Thymus (tissue), 11 donors: ENCODE measurements at regions not wholly inside any gene's neighbourhood (a gene's known extent, or its start where the extent isn't known, plus 50 kb on each side); places are given as distances from the start of the nearest gene placed in this dataset.
"Not testable (repeated sequence)": the region's sequence is repeated elsewhere in the genome, so short reads cannot be mapped to it uniquely, and the experiment has no call there.

ENCODE experiments used
- DNase-seq, 9 donors: peaks; one replicate each; pipeline ENCODE4 v3.0.0-alpha.2; 2013; ENCODE audit warnings: low spot score in 9 of 9, low read depth in 6 of 9, missing footprints in 1 of 9
- H3K27ac ChIP-seq, 2 donors: one replicate each; pipeline ENCODE4 v1.5.1; 2013; ENCODE audit warnings: control low read depth in 1 of 2, low read depth in 1 of 2, low read length in 1 of 2, mild to moderate bottlenecking in 1 of 2, moderate library complexity in 1 of 2
- H3K27me3 ChIP-seq, 2 donors: one replicate each; pipeline ENCODE4 v1.5.1; 2013; ENCODE audit warnings: low read length in 1 of 2; ENCODE audit not compliant: control insufficient read depth in 2 of 2, insufficient read depth in 1 of 2
- H3K36me3 ChIP-seq, 2 donors: one replicate each; pipeline ENCODE4 v1.5.1; 2013; ENCODE audit warnings: low read length in 1 of 2, mild to moderate bottlenecking in 1 of 2, moderate library complexity in 1 of 2; ENCODE audit not compliant: control insufficient read depth in 2 of 2, insufficient read depth in 2 of 2
- H3K4me1 ChIP-seq, 2 donors: one replicate each; pipeline ENCODE4 v1.5.1; 2013; ENCODE audit warnings: low read length in 2 of 2; ENCODE audit not compliant: control insufficient read depth in 2 of 2, insufficient read depth in 2 of 2
- H3K4me3 ChIP-seq, 2 donors: one replicate each; pipeline ENCODE4 v1.5.1; 2013; ENCODE audit warnings: low read length in 2 of 2, control low read depth in 1 of 2, mild to moderate bottlenecking in 1 of 2
- H3K9me3 ChIP-seq, 2 donors: one replicate each; pipeline ENCODE4 v1.5.1; 2013; ENCODE audit warnings: low read length in 1 of 2, mild to moderate bottlenecking in 1 of 2; ENCODE audit not compliant: control insufficient read depth in 2 of 2, insufficient read depth in 1 of 2
- WGBS: extraction: QIAGEN DNeasy Blood & Tissue Kit; methylation state at CpG from one replicate; pipeline ENCODE4 v1.1.7; 2013; 5-methylcytosine and 5-hydroxymethylcytosine counted together
- donor health status: healthy.

DNA sequence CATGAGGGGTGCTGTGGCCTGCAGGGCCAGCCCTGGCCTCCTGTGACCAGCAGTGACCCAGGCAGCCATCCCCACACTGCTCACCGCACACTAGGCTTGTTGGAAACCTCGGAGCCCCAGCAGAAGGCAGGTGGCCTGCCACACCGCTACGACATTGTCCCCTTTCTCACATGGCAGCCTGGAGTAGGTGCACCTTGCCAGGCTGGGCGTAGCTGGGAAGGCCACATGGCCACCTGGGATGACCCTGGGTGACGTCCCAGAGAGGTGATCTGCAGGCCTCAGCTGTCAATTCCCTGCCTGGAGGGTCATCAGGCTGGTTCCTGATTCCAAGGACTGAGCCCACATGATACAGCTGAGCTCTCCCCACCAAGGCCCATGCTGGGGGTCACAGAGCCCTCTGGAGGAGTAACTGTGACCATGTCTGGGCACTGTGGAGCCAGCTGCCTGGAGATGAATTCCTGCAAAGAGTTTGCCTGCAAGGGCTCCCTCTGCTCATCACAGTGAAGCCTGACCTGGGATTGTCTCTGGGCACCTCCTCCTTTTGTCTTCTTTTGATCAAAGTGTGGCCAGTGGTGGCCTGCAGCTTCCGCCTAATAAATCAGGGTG is 119.6 kb upstream of the OTOS start:
- DNase-seq = no peak
- no peaks in the 10 kb centered on the region for H3K36me3 ChIP-seq
- no peak overlapping the region for H3K4me3 ChIP-seq
- peaks cover 0 to 3% of the 10 kb centered on the region in 2 donors for H3K4me1 ChIP-seq
- WGBS = 79% methylated on average over 7 of the region's 7 CpGs
- no peaks in the 10 kb centered on the region for H3K27me3 ChIP-seq
- peaks cover 5 to 8% of the 10 kb centered on the region in 2 donors for H3K9me3 ChIP-seq
- H3K27ac ChIP-seq = no peak overlapping the region

DNA sequence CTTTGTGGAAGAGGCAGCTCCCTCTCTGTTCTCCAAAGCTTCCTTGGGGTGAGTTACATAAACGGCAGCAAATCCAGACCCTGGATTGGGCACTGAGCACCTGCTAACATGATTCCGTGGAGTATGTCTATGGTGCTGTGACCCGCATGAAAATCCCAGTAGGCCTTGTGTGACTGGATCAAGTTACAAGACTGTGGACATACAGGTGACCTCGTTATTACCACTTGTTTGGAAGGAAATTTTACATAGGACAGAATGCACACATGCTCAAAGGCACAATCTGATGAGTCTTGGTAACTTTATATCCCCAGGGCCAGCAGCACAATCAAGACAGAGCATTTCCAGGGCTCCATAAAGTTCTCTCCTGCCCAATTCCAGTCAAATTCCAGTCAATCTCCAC is 120.2 kb upstream of the OTOS start:
- Histone ChIP-seq H3K36me3 (no peaks in the 10 kb centered on the region), H3K27me3 (no peaks in the 10 kb centered on the region), H3K4me3 (no peak overlapping the region), H3K4me1 (peaks cover 0 to 3% of the 10 kb centered on the region in 2 donors), H3K9me3 (peaks cover 5 to 8% of the 10 kb centered on the region in 2 donors), H3K27ac (no peak overlapping the region)
- WGBS = 85% methylated on average over 4 of the region's 4 CpGs
- no peak for DNase-seq

DNA sequence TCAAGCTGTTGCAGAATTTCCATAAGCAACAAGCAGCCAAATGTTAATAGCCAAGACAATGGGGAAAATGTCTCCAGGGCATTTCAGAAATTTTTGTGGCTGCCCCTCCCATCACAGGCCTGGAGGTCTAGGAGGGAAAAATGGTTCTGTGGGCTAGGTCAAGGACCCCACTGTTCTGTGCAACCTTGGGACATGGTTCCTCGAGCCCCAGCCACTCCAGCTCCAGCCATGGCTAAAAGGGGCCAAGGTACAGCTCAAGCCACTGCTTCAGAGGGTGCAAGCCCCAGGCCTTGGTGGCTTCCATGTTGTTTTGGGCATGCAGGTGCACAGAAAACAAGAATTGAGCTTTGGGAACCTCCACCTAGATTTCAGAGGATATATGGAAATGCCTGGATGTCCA is 122.1 kb upstream of the OTOS start:
- WGBS = 40% methylated on average over 1 of the region's 1 CpG
- H3K27me3 ChIP-seq, H3K9me3 ChIP-seq, H3K4me3 ChIP-seq, H3K36me3 ChIP-seq, DNase-seq, H3K4me1 ChIP-seq, H3K27ac ChIP-seq: not testable (repeated sequence)

DNA sequence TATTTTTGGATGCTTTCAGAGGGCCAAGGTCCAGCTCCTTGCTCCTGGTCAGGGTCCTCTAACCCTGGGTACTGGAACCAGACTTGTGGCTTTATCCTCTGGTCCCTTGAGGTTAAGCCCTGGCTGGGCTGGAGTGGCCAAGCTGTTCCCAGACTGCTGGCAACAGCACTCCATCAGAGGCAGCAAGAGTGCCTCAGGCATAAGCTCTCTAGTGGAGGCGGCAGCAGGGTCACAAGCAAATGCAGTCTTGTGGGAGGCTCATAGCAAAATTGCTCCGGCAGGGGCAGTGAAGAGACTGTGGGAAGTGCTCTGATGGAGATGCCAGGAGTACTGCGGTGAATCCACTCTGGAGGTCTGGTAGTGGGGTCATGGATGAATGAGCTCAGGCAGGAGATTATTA is 128.9 kb upstream of the OTOS start:
- peaks cover 0 to 8% of the 10 kb centered on the region in 2 donors for H3K9me3 ChIP-seq
- H3K36me3 ChIP-seq = no peaks in the 10 kb centered on the region
- DNase-seq = no peak
- H3K4me1 ChIP-seq = no peaks in the 10 kb centered on the region
- WGBS = 97% methylated on average over 3 of the region's 3 CpGs
- H3K27ac ChIP-seq = no peak overlapping the region
- no peaks in the 10 kb centered on the region for H3K27me3 ChIP-seq
- no peak overlapping the region for H3K4me3 ChIP-seq

DNA sequence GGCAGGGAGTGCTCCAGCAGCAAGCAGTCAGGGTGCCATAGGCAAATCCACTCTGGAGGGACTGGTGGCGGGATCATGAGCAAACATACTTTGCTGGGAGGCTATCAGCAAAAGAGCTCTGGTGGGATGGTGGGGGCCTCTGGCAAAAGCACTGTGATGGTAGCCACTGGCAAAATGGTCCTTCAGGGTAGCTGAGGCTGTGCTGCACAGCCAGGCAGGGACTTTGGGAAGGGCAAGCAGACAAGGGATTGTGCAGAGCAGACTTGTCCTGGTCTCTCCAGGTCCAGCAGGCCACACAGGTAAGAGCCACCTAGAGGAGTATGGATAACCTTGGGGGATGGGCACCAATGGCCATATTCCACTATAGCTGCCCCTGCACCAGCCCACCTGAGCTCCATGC is 129.4 kb upstream of the OTOS start:
- no peaks in the 10 kb centered on the region for H3K36me3 ChIP-seq
- no peak overlapping the region for H3K4me3 ChIP-seq
- no peak overlapping the region for H3K27ac ChIP-seq
- H3K4me1 ChIP-seq = no peaks in the 10 kb centered on the region
- H3K9me3 ChIP-seq = peaks cover 0 to 8% of the 10 kb centered on the region in 2 donors
- no peak for DNase-seq
- H3K27me3 ChIP-seq = no peaks in the 10 kb centered on the region
- 98% methylated on average over 1 of the region's 1 CpG for WGBS

DNA sequence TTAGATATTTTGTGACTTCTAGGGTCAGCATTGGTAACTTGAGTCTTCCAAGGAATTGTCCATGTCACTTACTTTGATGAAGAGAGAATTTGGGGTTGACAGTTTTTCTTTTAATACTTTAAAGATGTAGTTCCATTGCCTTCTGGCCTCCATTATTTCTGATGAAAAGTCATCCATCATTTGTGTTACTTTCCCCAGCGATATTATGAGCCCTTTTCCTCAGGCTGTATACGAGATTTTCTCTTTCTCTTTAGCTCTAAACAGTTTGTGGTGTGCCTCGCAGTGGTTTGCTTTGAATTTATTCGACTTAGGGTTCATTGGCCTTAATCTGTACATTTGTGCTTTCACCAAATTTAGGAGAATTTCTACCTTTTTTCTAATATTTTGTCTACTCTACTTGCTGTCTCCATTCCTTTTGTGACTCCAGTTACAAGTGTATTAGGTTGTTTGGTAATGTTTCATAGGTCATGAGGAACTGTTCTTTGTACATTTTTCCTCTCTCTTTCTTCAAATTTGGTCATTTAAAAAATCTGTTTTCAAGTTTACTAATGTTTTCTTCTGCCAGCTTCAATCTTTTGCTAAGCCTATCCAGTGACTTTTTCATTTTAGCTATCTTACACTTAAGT is 131.4 kb upstream of the OTOS start:
- Histone ChIP-seq H3K27me3 (no peaks in the 10 kb centered on the region), H3K9me3 (peaks cover 0 to 8% of the 10 kb centered on the region in 2 donors), H3K27ac (no peak overlapping the region), H3K4me1 (no peaks in the 10 kb centered on the region), H3K4me3 (no peak overlapping the region), H3K36me3 (no peaks in the 10 kb centered on the region)
- DNase-seq = no peak
- 84% methylated on average over 4 of the region's 4 CpGs for WGBS

DNA sequence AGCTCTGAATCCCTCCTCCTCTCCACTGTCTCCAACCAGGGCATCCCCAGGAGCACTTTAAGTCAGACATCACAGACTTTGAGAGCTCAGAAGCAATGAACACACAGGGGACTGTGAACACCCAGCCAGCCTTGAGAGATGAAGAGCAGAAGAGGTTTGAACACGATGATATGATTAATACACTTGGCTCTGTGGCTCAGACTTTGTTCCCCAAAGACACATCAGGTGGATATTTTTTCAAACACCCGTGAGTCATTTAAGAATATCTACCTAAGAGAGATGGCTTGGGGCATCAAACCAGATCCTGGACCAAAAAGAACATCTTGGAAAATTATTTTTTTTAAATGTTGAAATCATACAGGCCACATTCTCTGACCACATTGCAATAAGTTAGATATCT is 134.9 kb upstream of the OTOS start:
- Histone ChIP-seq H3K27me3 (no peaks in the 10 kb centered on the region), H3K4me1 (no peaks in the 10 kb centered on the region), H3K4me3 (no peak overlapping the region), H3K36me3 (no peaks in the 10 kb centered on the region), H3K9me3 (no peaks in the 10 kb centered on the region), H3K27ac (no peak overlapping the region)
- DNase-seq = no peak
- WGBS = 87% methylated on average over 2 of the region's 2 CpGs

DNA sequence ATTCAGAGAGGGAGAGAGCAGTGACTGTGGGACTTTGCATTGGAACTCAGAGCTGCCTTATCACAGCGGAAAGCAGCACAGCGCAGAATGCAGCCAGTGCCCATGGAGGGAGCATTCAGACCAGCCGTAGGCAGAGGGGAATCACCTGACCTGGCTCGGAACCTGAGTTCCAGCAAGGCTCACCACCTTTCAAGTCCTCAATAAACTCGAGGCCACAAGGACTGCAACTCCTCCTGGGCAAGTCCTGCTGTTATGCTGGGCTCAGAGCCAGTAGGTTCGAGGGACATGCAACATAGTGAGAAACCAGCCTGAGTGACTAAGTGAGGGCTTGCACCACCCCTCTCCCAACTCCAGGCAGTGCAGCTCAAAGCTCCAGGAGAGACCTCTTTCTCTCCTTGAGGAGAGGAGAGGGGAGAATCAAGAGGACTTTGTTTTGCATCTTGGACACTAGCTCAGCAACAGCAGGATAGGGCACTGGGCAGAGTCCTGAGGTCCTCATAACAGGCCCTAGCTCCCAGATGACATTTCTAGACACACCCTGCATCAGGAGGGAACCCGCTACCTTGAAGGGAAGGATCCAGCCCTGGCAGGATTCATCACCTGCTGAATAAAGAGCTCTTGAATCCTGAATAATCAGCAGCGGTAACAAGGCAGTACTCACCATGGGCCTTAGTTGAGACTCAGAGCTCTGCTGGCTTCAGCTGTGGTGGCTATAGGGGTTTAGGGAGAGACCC is 136.8 kb upstream of the OTOS start:
- Histone ChIP-seq H3K4me1 (no peaks in the 10 kb centered on the region), H3K27ac (no peak overlapping the region), H3K36me3 (no peaks in the 10 kb centered on the region), H3K27me3 (no peaks in the 10 kb centered on the region), H3K4me3 (no peak overlapping the region), H3K9me3 (no peaks in the 10 kb centered on the region)
- 83% methylated on average over 8 of the region's 8 CpGs for WGBS
- no peak for DNase-seq

DNA sequence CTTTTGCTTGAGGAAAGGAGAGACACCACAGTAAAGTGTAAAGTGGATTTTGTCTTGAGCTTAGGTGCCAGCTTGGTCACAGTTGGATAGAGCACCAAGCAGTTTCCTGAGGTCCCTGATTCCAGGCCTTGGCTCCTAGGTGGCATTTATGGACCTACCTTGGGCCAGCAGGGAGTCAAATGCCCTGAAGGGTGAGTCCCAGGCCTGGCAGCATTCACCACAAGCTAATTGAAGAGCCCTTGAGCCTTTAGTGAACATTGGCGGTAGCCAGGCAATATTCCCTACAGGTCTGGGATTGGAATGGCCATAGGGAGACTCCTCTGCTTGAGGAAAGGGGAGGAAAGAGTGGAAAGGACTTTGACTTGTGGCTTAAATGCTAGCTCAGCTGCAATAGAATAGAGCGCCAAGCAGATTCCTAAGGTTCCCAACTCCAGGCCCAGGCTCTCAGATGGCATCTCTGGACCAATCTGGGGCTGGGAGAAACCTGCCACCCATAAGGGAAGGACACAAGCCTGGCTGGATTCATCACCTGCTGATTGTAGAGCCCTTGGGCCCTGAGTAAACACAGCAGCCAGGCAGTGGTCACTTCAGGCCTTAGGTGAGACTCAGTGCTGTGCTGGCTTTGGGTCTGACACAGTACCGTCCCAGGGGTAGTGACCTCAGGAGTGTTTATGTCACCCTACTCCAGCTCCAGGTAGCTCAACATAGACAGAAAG is 137.5 kb upstream of the OTOS start:
- no peak overlapping the region for H3K4me3 ChIP-seq
- DNase-seq = no peak
- no peaks in the 10 kb centered on the region for H3K4me1 ChIP-seq
- H3K27me3 ChIP-seq = no peaks in the 10 kb centered on the region
- no peaks in the 10 kb centered on the region for H3K36me3 ChIP-seq
- no peak overlapping the region for H3K27ac ChIP-seq
- H3K9me3 ChIP-seq = no peaks in the 10 kb centered on the region
- 81% methylated on average over 3 of the region's 3 CpGs for WGBS
